Dermis blood vessel endothelial cell (primary cell): ENCODE measurements at regions not wholly inside any gene's neighbourhood (a gene's known extent, or its start where the extent isn't known, plus 50 kb on each side); places are given as distances from the start of the nearest gene placed in this dataset.

Source experiments
- DNase-seq: peaks from one replicate; pipeline ENCODE4 v3.0.0; 2010

- no peak for DNase-seq
These were observed 493.9 kb upstream of the KCNMB2 start for GRCh38 chr3:178042376-178042775.

GRCh38 chr3:178043084-178043483, 493.2 kb upstream of the KCNMB2 start:
- no peak for DNase-seq

GRCh38 chr3:178044320-178044719, 491.9 kb upstream of the KCNMB2 start:
- DNase-seq, result no peak

GRCh38 chr3:178047496-178047895, 488.7 kb upstream of the KCNMB2 start:
- no peak for DNase-seq

- DNase-seq, result no peak
These were observed 487.5 kb upstream of the KCNMB2 start for GRCh38 chr3:178048768-178049167.

- DNase-seq, result no peak
These were observed 481.8 kb upstream of the KCNMB2 start for GRCh38 chr3:178054471-178054870.

GRCh38 chr3:178055939-178056338, 480.3 kb upstream of the KCNMB2 start:
- no peak for DNase-seq

GRCh38 chr3:178056868-178057267, 479.4 kb upstream of the KCNMB2 start:
- no peak for DNase-seq

- DNase-seq, result no peak
These were observed 477.6 kb upstream of the KCNMB2 start for GRCh38 chr3:178058629-178059028.

GRCh38 chr3:178059119-178059518, 477.1 kb upstream of the KCNMB2 start:
- no peak for DNase-seq

GRCh38 chr3:178059836-178060235, 476.4 kb upstream of the KCNMB2 start:
- DNase-seq, result peak; percentile 40

GRCh38 chr3:178060407-178060806, 475.8 kb upstream of the KCNMB2 start:
- no peak for DNase-seq

GRCh38 chr3:178062126-178062525, 474.1 kb upstream of the KCNMB2 start:
- DNase-seq, result no peak

- peak; percentile 73 for DNase-seq
These were observed 472.8 kb upstream of the KCNMB2 start for GRCh38 chr3:178063461-178063860.

- no peak for DNase-seq
These were observed 468.5 kb upstream of the KCNMB2 start for GRCh38 chr3:178067721-178068120.

- DNase-seq, result no peak
These were observed 463.6 kb upstream of the KCNMB2 start for GRCh38 chr3:178072391-178073305.

- DNase-seq, result no peak
These were observed 462.9 kb upstream of the KCNMB2 start for GRCh38 chr3:178073366-178073765.

- DNase-seq, result no peak
These were observed 460.9 kb upstream of the KCNMB2 start for GRCh38 chr3:178075344-178075743.

- peak; percentile 97 for DNase-seq
These were observed 457.3 kb upstream of the KCNMB2 start for GRCh38 chr3:178078953-178079352.

- DNase-seq, result no peak
These were observed 456.3 kb upstream of the KCNMB2 start for GRCh38 chr3:178079966-178080365.

GRCh38 chr3:178082326-178082906, 453.8 kb upstream of the KCNMB2 start:
- DNase-seq, result no peak

- DNase-seq, result peak; percentile 45
These were observed 452.1 kb upstream of the KCNMB2 start for GRCh38 chr3:178083906-178084866.
